Posterior vena cava (tissue), 2 donors: ENCODE measurements at regions not wholly inside any gene's neighbourhood (a gene's known extent, or its start where the extent isn't known, plus 50 kb on each side); places are given as distances from the start of the nearest gene placed in this dataset.
"Not testable (repeated sequence)": the region's sequence is repeated elsewhere in the genome, so short reads cannot be mapped to it uniquely, and the experiment has no call there.

ENCODE experiments used
- DNase-seq: peaks from one replicate; pipeline ENCODE4 v3.0.0-alpha.2; 2020; ENCODE audit warnings: low spot score
- intact Hi-C, 2 donors: fragments of 100-400 bp; cut with DNase I; formaldehyde crosslinking; loops; one replicate each; pipeline versions ENCODE4 v1.14.1 to v1.14.2; 2022 to 2023
- donor health status: DM: yes; HTN: yes; CAD: no.
- donor health status: DM: yes; HTN: yes; CAD: no.

GRCh38 chr6:84583784-84584183 is 180.6 kb downstream of the TBX18 start:
- intact Hi-C loops, result no loop called here
- no peak for DNase-seq

GRCh38 chr6:84582997-84583396 is 181.4 kb downstream of the TBX18 start:
- intact Hi-C loops, result no loop called here
- DNase-seq, result no peak

- intact Hi-C loops, result no loop called here
- no peak for DNase-seq
These were observed 182.7 kb downstream of the TBX18 start for GRCh38 chr6:84581494-84582259.

- intact Hi-C loops, result no loop called here
- DNase-seq, result no peak
These were observed 185.0 kb downstream of the TBX18 start for GRCh38 chr6:84579404-84579803.

GRCh38 chr6:84576029-84576428 is 188.4 kb downstream of the TBX18 start:
- DNase-seq, result no peak
- intact Hi-C loops, result no loop called here

- intact Hi-C loops, result no loop called here
These were observed 189.1 kb downstream of the TBX18 start for GRCh38 chr6:84575264-84575663.

GRCh38 chr6:84569882-84570281 is 194.5 kb downstream of the TBX18 start:
- DNase-seq, result no peak
- intact Hi-C loops, result loop anchor here in 1 of 2 donors (2.0 kb wide), 1 partner anchor 75 kb away; no protein-coding TSS in a partner anchor

More at GRCh38 chr6:84575264-84575663, 189.1 kb downstream of the TBX18 start:
- DNase-seq, result no peak

- intact Hi-C loops, result loop anchor here in 1 of 2 donors (2.0 kb wide), 1 partner anchor 76 kb away; no protein-coding TSS in a partner anchor
- DNase-seq, result no peak
These were observed 195.4 kb downstream of the TBX18 start for GRCh38 chr6:84568971-84569370.

GRCh38 chr6:84565718-84566117 is 198.7 kb downstream of the TBX18 start:
- intact Hi-C loops, DNase-seq: not testable (repeated sequence)

GRCh38 chr6:84560436-84561390 is 203.7 kb downstream of the TBX18 start:
- intact Hi-C loops, result no loop called here
- DNase-seq, result no peak

- intact Hi-C loops, result loop anchor here in 1 of 2 donors (10.0 kb wide), 1 partner anchor 132 kb away; no protein-coding TSS in a partner anchor
- no peak for DNase-seq
These were observed 207.7 kb downstream of the TBX18 start for GRCh38 chr6:84556541-84557335.

GRCh38 chr6:84554706-84555105 is 209.7 kb downstream of the TBX18 start:
- intact Hi-C loops, result loop anchor here in 1 of 2 donors (10.0 kb wide), 1 partner anchor 130 kb away; no protein-coding TSS in a partner anchor
- no peak for DNase-seq

- intact Hi-C loops, result loop anchor here in 1 of 2 donors (10.0 kb wide), 1 partner anchor 129 kb away; no protein-coding TSS in a partner anchor
- no peak for DNase-seq
These were observed 210.3 kb downstream of the TBX18 start for GRCh38 chr6:84554074-84554473.

- intact Hi-C loops, result loop anchor here in 1 of 2 donors (10.0 kb wide), 1 partner anchor 129 kb away; no protein-coding TSS in a partner anchor
These were observed 210.9 kb downstream of the TBX18 start for GRCh38 chr6:84553527-84553926.

GRCh38 chr6:84551797-84552196 is 212.6 kb downstream of the TBX18 start:
- DNase-seq, result no peak
- intact Hi-C loops, result loop anchor here in 1 of 2 donors (10.0 kb wide), 1 partner anchor 127 kb away; no protein-coding TSS in a partner anchor

More at GRCh38 chr6:84553527-84553926, 210.9 kb downstream of the TBX18 start:
- DNase-seq, result no peak

GRCh38 chr6:84549917-84550316 is 214.5 kb downstream of the TBX18 start:
- intact Hi-C loops, result loop anchor here in 1 of 2 donors (10.0 kb wide), 1 partner anchor 125 kb away; no protein-coding TSS in a partner anchor
- no peak for DNase-seq

- no peak for DNase-seq
- intact Hi-C loops, result no loop called here
These were observed 217.0 kb downstream of the TBX18 start for GRCh38 chr6:84547341-84547801.

- DNase-seq, result no peak
- intact Hi-C loops, result no loop called here
These were observed 217.9 kb downstream of the TBX18 start for GRCh38 chr6:84546427-84546914.
